ENCODE measurements at regions not wholly inside any gene's neighbourhood (a gene's known extent, or its start where the extent isn't known, plus 50 kb on each side); places are given as distances from the start of the nearest gene placed in this dataset.
"Not testable (repeated sequence)": the region's sequence is repeated elsewhere in the genome, so short reads cannot be mapped to it uniquely, and the experiment has no call there.

GRCh38 chr9:761176-761792 lies 80.2 kb upstream of the DMRT1 start:
- no peak for DNase-seq (ENCODE audit: low read depth in 2 of 2)

GRCh38 chr9:761793-762560 lies 79.5 kb upstream of the DMRT1 start:
- DNase-seq (ENCODE audit: low read depth in 2 of 2), result no peak

GRCh38 chr9:763692-764091 lies 77.8 kb upstream of the DMRT1 start:
- DNase-seq (ENCODE audit: low read depth in 2 of 2), result no peak

- DNase-seq (ENCODE audit: low read depth in 2 of 2), result no peak
These were observed 77.4 kb upstream of the DMRT1 start for GRCh38 chr9:764105-764524.

- DNase-seq (ENCODE audit: low read depth in 2 of 2), result no peak
These were observed 76.5 kb upstream of the DMRT1 start for GRCh38 chr9:764986-765385.

GRCh38 chr9:767061-767561 lies 74.4 kb upstream of the DMRT1 start:
- not testable (repeated sequence) for DNase-seq (ENCODE audit: low read depth in 2 of 2)

GRCh38 chr9:776086-776485 lies 65.4 kb upstream of the DMRT1 start:
- DNase-seq (ENCODE audit: low read depth in 2 of 2), result no peak

- no peak for DNase-seq (ENCODE audit: low read depth in 2 of 2)
These were observed 63.5 kb upstream of the DMRT1 start for GRCh38 chr9:777978-778377.

GRCh38 chr9:784202-784601 lies 57.3 kb upstream of the DMRT1 start:
- no peak for DNase-seq (ENCODE audit: low read depth in 2 of 2)

- DNase-seq (ENCODE audit: low read depth in 2 of 2), result no peak
These were observed 56.6 kb upstream of the DMRT1 start for GRCh38 chr9:784916-785315.

GRCh38 chr9:785997-786396 lies 55.5 kb upstream of the DMRT1 start:
- no peak for DNase-seq (ENCODE audit: low read depth in 2 of 2)

GRCh38 chr9:786405-786804 lies 55.1 kb upstream of the DMRT1 start:
- no peak for DNase-seq (ENCODE audit: low read depth in 2 of 2)

GRCh38 chr9:788777-789176 lies 52.7 kb upstream of the DMRT1 start:
- DNase-seq (ENCODE audit: low read depth in 2 of 2), result no peak
